ENCODE measurements at regions not wholly inside any gene's neighbourhood (a gene's known extent, or its start where the extent isn't known, plus 50 kb on each side); places are given as distances from the start of the nearest gene placed in this dataset.
"Not testable (repeated sequence)": the region's sequence is repeated elsewhere in the genome, so short reads cannot be mapped to it uniquely, and the experiment has no call there.

DNA sequence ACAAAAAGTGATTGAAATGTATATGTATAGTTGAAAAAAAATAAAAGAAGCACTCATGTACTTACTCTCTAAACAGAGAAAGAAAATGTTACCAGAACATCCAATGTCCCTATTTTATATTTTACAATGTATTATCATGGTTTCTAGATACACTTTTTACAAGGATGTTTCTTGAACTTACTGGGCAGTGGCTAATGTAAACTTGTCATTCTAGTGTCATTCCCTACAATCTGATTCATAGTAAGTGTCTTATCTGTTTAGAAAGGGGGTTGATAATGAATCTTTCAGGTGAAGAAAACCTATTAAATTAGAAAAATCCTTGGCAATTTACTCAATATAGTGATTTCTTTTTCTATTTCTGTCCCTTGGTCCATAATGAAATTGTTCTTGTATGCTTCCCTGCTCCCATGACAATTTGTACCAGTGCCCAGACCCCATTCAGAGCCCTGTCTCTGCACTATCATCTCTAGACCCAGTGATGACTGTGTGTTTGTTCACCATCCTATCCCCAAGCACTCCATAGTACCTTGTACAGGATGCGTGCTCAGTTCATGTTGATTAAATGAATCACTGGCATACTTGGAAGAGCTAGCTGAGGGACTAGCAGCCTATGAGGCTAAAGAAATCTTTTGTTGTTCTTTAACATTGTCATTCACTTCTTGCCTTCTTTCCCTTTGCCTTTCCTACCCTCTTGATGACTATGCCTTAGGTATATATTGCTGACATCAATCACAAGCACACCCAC lies 101.2 kb downstream of the HMHB1 start:
- DNase-seq = no peak

GRCh38 chr5:143914756-143915155 lies 102.8 kb downstream of the HMHB1 start:
- DNase-seq = no peak

GRCh38 chr5:143916451-143916850 lies 104.5 kb downstream of the HMHB1 start:
- DNase-seq = no peak

DNA sequence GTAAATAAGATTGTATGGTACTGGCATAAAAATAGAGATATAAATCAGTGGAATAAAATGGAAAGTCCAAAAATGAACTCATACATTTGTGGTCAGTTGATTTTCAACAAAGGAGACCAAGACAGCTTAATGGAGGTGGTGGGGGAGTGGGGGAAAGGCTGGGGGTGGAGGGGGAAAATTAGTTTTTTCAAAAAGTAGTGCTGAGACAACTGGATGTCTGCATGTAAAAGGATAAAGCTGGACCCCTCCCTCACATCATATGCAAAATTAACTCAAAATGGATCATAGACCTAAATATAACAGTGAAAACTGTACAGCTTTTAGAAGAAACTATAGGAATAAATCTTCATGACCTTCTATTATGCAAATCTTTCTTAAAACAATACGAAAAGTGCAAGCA lies 107.0 kb downstream of the HMHB1 start:
- DNase-seq = no peak

DNA sequence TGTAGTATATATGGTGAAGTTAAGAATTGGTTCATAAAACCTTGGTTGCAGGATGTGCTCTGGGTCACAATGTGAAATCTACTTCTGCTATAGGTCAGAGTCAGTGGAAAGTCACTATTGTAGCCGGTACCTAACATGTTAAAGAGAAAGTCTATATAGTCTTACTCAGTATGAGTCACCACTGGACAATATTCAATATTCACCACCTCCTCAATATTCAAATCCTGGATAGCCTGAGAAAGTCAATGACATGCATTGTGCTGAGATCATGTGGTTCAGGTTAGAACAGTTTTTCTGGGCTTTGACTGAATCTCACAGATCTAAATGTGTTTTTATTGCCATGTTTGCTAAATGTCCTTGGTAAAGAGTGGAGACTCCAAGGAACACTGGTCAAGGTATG lies 108.8 kb downstream of the HMHB1 start:
- DNase-seq = no peak

DNA sequence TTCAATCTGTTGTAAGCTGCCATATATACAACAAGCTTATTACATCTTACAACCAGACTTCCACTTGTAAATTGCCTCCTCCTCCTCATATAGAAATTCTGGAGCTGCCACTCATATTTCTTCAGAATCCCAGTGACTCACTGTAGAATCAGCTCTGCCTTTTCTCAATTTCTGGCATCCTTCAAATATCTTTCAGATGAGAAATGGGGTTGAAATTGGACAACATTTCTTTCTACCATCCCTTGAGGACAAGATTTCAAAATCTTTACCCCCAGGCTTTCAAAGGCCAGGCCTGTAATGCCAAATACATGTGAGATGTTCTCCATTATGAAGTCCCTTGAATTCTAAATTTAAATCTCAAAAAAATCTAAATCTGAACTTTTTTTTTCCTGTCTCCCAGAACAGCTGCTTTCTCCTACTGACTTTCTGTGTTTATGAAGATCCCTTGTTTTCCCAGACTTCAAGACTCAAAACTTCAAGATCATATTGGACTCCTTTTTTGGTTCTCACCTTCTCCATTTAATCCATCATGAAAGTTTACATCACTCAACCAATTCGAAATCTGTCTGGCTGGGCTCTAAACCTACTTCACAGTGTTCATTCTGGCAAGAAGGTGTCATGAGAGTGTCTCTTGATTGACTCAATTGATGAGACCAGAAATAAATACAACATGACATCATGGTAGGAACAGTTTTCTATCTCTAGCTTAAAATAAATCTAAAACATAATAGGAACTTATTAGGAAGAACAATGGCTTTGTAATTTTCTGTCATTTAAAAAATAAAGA lies 109.8 kb downstream of the HMHB1 start:
- no peak for DNase-seq

GRCh38 chr5:143922718-143923117 lies 110.8 kb downstream of the HMHB1 start:
- no peak for DNase-seq

- DNase-seq = no peak
Measured at GRCh38 chr5:143923634-143924266, 111.8 kb downstream of the HMHB1 start.

DNA sequence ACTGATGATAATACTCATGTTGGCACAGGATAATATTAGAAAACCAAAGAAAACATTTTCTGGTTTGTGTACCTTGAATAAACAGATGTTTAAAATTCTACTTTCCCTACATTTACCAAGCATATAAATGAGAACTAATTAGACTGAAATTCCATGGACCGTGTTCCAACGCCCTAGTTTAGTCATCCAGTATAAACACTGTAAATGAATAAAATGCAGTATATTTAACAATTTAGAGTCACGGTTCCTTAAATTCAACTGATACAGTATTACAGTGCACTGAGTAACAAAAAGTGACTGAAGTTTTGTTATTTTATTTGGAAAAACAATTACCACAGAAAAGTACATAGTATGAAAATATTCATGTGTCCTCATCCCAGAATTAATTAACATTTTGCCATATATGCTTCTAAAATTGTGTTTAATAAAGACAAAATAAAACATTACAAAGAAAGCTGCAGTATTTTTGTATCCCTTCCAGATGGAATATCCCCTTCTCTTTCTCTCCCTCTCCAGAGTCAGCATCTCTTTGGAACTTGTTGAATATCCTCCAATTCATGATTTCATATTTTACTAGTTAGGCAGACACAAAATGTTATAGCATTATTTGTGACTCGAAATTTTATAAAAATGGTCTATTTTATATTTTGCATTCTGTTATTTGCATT lies 112.5 kb downstream of the HMHB1 start:
- no peak for DNase-seq

DNA sequence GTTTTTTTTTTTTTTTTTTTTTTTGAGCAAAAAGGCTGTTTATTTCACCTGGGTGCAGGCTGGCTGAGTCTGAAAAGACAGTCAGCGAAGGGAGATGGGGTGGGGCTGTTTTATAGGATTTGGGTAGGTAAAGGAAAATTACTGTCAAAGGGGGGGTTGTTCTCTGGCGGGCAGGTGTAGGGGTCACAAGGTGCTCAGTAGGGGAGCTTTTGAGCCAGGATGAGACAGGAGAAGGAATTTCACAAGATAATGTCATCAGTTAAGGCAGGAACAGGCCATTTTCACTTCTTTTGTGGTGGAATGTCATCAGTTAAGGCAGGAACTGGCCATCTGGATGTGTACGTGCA lies 113.0 kb downstream of the HMHB1 start:
- DNase-seq = not testable (repeated sequence)

GRCh38 chr5:143929486-143929885 lies 117.5 kb downstream of the HMHB1 start:
- DNase-seq = no peak

DNA sequence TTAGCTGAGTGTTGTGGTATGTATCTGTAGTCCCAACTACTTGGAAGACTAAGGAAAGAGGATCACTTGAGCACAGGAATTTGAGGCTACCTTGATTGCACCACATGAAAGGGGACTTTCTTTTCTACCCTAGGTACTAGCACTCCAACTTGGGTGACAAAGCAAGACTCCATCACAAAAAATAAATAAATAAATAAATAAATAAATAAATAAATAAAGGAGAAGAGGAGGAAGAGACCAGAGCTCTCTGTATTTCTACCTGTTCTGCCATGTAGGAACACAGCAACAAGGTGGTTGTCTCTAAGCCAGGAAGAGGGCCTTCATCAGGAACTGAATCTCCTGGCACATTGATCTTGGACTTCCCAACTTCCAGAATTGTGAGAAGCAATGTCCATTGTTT lies 118.6 kb downstream of the HMHB1 start:
- no peak for DNase-seq

DNA sequence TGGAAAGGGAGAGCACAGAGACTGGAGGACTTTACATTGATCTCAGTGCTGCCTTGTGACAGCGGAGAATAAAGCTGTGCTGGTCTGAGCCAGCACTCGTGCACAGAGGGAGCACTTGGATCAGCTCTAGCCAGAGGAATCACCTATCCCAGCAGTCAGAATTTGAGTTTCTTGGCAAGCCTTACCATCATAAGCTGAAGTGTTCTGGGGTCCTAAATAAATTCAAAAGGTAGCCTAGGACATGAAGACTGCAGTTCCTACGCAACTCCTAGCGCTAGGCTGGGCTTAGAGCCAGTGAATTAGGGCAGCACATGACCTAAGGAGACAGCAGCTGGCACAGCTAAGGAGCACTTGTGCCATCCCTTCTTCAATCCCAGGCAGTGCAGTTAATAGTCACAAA lies 119.5 kb downstream of the HMHB1 start:
- no peak for DNase-seq

DNA sequence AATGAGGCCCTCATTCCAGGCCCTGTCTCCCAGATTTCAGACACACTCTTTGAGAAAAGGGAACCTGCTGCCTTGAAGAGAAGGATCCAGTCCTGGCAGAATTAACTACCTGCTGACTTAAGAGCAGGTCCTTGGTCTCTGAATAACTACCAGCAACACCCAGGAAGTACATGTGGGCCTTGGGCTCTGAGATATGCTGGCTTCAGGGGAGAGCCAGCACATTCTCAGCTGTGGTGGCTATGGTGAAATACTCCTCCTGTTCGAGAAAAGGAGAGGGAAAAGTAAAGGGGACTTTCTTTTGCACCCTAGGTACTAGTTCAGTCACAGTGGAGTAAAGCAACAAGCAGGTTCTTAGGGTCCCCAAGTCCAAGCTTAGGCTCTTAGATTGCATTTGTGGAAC lies 120.0 kb downstream of the HMHB1 start:
- DNase-seq = no peak

DNA sequence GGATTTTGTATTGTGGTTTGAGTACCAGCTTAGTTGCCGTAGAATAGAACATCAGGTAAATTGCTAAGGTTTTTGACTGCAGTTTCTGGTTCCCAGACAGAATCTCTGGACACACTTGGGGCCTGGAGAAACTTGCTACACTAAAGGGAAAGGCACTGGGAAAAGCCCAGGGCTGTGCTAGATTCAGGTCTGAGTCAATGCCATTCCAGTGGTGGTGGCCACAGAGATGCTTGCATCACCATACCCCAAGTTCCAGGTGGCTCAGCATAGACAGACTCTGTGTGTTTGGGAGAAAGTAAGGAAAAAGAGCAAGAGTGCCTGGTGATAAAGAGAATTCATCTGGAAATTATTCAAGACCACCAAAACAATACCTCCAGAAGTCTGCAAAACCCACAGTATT lies 120.6 kb downstream of the HMHB1 start:
- no peak for DNase-seq

GRCh38 chr5:143933451-143933850 lies 121.5 kb downstream of the HMHB1 start:
- DNase-seq = no peak

GRCh38 chr5:143934821-143935220 lies 122.9 kb downstream of the HMHB1 start:
- DNase-seq = no peak

GRCh38 chr5:143938230-143938629 lies 126.3 kb downstream of the HMHB1 start:
- no peak for DNase-seq

DNA sequence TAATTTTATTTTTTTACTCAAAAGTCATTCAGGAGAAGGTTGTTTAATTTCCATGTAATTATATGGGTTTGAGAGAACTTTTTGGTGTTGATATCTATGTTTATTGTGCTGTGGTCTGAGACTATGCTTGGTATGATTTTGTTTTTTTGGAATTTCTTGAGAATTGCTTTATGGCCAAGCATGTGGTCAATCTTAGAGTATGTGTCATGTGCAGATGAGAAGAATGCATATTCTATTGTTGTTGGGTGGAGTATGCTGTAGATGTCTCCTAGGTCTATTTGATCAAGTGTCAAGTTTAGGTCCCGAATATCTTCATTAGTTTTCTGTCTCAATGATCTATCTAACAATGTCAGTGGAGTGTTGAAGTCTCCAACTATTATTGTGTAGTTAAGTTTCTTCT lies 134.9 kb downstream of the HMHB1 start:
- DNase-seq = no peak

- no peak for DNase-seq
Measured at GRCh38 chr5:143947313-143947712, 135.4 kb downstream of the HMHB1 start.

DNA sequence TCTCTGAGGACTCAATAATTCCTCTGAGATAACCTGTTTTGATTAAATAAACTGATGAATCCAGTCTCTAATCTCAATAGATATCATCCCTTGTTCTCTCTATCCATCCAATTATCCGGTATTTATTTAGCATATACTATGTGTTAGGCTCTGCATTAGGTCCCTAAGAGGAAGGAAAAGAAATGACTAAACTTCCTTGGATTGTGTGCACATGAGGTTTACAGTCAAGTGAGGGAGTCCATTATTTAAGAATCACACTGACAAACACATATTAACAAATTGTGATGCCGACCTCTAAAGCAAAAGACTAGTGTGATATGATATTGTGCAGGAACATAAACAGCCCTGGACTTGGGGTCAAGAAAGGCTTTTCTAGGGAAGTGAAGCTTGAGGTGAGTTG lies 140.8 kb downstream of the HMHB1 start:
- DNase-seq = no peak

DNA sequence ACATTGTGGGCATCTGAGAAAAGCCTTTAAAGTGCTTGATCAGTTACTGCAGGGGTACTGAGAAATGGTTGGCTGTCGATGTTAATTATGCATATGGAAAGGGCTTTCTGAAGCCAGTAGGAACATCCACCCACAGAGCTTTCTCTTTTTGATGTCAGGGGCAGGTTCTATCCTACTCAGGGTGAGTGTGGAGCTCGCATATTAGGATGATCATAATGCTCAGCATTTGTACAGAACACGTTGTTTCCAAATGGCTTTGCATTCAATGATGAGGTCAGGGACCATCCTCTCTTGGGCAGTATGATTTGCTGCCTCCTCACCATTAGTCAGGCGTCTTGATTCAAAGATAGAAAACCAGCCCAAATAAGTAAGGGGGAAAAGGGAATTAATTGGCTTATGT lies 141.9 kb downstream of the HMHB1 start:
- DNase-seq = no peak

DNA sequence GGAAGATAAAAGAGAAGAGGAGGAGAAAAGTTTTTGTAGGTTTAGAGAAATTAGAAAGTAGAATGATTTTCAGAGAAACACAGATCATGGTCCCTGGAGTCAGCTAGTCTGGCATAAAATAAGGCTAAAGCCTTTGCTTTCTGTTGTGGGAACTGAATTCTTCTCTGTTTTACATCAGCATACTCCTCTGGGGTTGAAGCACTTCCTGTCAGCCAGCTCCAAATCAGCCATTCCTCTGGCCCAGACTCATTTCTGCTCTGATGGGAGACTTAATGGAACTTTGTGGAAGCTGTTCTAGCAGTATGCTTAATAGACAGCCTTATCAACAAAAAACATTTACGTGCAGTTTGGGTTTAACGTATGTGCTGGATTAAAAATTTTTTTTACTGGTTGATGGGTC lies 143.2 kb downstream of the HMHB1 start:
- no peak for DNase-seq

- no peak for DNase-seq
Measured at GRCh38 chr5:143957455-143957854, 145.5 kb downstream of the HMHB1 start.
